Right renal pelvis (tissue), 4 donors: ENCODE measurements at regions not wholly inside any gene's neighbourhood (a gene's known extent, or its start where the extent isn't known, plus 50 kb on each side); places are given as distances from the start of the nearest gene placed in this dataset.

Source experiments
- DNase-seq, 4 donors: peaks; one replicate each; pipeline ENCODE4 v3.0.0-alpha.2; 2013; ENCODE audit warnings: low read depth in 4 of 4, low spot score in 3 of 4, missing footprints in 1 of 4

- DNase-seq: peak; percentile 12 to 50 (median 30)
Measured at GRCh38 chr18:64276311-64277090, 127.6 kb upstream of the LINC00305 start.

DNA sequence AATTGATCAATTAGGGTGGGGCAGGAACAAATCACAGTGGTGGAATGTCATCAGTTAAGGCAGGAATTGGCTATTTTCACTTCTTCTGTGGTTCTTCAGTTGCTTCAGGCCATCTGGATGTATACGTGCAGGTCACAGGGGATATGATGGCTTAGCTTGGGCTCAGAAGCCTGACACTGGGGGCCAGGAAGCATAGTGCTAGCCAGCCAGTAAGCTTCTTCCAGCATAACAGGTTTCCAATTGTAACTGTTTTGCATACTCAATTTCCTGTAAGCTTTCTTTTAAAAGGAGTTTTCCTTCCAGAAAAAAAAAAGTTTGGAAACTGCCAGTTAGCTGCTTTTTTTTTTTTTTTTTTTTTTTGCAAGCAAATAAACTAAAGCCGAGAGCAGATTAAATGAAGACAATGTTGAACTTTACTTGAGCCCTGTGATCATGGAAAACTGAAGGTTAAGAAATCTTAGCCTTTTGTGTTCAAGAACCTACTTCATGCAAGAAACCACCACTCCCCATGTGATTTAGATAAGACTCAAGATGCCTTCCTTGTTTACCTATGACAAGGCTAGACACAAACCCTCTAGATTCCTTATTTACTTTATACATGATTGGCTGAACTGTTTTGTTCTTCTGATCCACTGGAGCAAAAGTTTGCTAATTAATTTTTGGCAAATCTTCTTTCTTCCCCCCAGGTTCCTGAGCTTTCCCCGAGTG, 126.9 kb upstream of the LINC00305 start:
- no peak for DNase-seq

DNA sequence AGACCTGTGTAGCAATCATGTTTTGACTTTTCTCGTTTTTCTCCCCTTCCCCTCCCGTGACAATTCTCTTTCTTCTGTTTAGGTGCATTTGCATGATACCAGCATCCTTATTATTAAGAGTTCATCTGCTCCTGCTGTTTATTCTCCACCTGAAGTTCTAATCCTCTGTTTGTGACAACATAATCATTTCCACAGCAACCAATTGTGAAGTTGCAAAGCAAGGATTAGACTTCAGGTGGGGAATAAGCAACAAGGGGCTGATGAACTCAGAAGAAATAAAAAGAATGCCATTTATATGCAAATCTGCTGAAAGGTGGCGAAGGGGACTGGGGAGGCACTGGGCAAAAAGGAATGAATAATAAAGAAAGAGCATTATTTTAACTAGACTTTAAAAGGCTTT, 124.8 kb upstream of the LINC00305 start:
- DNase-seq: no peak

- DNase-seq: no peak
Measured at GRCh38 chr18:64271975-64272659, 123.2 kb upstream of the LINC00305 start.

- DNase-seq: no peak
Measured at GRCh38 chr18:64271246-64271645, 122.4 kb upstream of the LINC00305 start.

GRCh38 chr18:64270608-64271007, 121.7 kb upstream of the LINC00305 start:
- no peak for DNase-seq

GRCh38 chr18:64270121-64270520, 121.2 kb upstream of the LINC00305 start:
- no peak for DNase-seq

GRCh38 chr18:64264171-64264570, 115.3 kb upstream of the LINC00305 start:
- DNase-seq: no peak

DNA sequence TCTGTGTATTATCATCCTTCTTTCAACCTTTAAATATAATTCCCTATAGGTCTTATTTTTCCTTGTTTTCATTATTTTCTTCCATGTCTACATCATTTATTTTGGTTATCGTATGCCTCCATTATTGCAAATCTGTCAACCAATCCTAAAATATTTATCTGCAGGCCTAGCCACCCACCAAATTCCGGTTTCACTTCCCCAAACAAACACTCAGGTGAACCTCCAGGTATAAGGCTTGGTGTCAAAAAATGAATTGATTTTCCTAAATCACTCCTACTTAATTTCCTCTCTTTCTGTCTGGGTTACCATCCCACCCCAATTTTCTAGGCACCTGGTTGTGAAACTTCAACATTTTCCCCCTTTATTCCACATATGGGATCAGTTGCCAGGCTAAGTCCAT, 111.9 kb upstream of the LINC00305 start:
- DNase-seq: no peak

- DNase-seq: no peak
Measured at GRCh38 chr18:64259871-64260270, 111.0 kb upstream of the LINC00305 start.

DNA sequence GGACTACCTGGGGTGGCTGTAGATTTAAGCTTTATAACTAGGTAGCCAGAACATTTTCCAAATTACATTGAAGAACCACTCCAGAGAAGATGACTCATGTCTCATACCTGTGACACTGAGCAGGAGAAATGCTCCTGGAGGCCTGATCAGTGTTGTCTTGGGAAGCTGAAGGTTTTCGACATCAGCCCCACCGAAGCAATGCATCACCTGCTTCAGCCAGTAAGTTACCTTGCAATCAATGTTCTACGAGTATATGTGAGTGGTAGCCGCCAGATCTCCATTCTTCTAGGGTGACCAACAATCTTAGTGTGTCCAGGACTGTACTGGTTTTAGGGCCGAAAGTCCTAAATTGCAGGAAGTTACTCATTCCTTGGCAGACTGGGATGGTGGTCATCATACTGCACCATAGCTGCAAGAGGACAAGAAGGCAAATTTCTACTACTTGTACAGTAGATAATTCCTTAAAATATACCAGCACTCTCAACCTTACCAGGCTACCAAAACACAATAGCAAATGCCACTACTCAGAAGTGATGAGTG, 109.3 kb upstream of the LINC00305 start:
- DNase-seq: no peak

DNA sequence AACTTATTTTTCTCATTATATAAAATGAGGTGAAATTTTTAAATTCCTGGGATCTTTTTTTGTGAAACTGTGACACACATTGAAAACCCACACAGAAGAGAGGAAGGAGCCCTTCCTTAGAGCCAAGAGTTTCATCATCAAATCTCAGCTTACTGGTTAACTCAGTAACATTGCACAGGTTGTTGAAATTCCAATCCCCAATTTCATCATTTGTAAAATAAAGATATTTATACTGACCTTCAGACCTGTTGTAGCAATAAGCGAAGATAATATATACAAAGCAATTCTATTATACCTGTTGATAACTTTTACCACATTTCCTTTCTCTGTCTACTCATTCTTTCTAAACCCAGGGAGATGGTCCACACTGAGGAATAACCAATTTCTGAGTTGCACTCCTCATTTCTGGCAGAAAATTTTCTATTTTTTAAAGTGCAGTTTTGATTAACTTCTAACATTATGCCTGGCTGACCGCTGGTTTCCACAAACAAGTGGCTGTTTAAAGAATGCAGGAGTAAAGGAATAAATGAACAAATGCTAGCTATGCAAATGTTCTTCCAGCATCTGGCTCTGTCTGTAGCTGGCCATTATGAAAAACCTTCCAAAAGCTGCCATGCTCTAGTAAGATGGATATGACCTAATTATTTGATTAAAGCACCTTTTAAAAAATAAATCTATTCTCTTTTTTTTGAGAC, 105.7 kb upstream of the LINC00305 start:
- no peak for DNase-seq

GRCh38 chr18:64253873-64254272, 105.0 kb upstream of the LINC00305 start:
- DNase-seq: no peak

DNA sequence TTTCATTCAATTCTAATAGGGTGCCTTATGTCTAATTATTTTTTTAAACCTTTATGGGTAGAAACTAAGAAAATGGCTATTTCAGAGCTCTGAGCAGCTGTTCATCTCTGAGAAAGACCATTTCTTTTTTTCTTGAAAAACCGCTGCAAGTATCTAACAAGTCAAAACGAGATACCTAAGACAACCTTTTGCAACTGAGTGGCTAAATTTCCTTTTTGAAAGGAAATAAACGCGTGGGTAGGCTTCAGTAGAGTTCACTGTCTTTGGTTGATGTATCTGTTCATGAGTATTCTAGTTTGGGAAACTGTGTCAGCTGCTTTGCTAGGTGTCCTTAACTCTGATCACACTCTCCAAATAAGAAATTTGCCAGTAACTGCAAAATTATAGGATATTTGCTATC, 104.3 kb upstream of the LINC00305 start:
- DNase-seq: no peak

DNA sequence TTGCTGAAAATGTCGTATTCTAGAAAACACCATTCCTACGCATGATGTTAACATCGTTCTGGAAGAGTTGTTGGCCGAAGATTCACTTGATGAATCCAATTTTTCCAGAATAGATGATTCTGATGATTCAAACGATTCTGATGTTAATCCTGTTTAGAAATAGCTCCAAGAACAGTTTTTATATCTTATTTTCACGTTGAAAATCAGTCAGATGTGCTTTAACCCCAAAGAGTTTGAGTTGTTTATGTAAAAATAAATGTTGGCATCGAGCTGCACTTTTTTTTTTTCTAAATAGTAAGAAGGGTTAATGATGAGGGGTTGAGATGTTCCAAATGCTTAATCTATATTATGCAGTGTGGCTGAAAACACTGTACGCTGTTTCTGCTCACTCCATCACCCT, 99.9 kb upstream of the LINC00305 start:
- no peak for DNase-seq

- no peak for DNase-seq
Measured at GRCh38 chr18:64245126-64245861, 96.4 kb upstream of the LINC00305 start.

DNA sequence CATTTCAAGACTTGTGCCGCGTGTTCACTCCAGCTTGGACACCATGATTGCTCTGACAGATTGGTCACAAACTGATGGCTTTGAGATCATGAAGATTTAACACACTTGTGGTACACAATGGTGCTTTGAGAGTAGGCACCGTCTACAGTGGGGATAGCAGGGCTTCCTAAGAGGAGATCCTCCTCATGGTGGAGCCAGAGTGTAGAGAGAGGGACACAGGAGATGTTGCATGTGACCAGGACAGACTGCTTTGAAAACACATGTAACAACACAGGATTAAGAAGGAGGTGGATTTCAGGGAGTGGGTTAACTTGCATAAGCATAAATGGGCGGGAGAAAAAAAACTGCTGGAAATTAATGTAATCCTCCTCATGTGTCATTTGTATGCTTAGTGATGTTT, 95.7 kb upstream of the LINC00305 start:
- no peak for DNase-seq

GRCh38 chr18:64240316-64240715, 91.4 kb upstream of the LINC00305 start:
- no peak for DNase-seq

DNA sequence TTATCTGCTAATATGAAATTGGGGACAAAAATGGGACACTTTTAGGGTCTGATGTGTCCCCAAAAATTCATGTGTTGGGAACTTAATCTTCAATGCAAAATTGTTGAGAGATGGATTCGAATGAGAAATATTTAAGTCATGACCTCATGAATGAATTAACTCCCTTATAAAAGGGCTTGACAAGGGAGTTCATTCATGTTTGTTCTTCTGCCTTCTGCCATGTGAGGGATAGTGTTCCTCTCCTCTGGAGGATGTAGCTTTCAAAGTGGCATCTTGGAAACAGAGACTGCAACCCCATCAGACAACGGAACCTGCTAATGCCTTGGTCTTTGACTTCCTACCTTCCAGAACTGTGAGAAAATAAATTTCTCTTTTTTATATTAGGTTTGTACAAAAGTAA, 89.2 kb upstream of the LINC00305 start:
- DNase-seq: no peak

DNA sequence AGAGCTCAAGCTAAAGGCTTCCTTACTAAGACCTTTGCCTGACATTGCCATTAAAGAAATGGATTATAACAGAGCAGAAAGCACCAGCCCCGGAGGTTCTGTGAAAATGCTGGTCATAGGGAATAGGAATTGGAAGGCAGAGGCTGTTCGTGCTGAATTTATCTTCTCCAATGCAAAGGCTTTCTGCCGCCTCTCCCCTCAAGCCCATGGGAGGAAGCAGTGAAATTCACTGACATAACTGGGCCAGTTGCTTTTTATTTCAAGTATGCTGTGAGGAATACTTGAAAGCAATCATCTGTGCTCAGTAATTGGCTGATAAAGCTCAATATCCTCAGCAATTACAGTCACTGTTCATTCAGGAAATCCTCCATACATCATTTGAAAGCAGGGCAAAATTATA, 85.4 kb upstream of the LINC00305 start:
- no peak for DNase-seq
